Astrocyte (in vitro differentiated cells and primary cell): ENCODE measurements at regions not wholly inside any gene's neighbourhood (a gene's known extent, or its start where the extent isn't known, plus 50 kb on each side); places are given as distances from the start of the nearest gene placed in this dataset.

Experiments used
- DNase-seq: peaks from one replicate; pipeline ENCODE4 v3.0.0-alpha.2; 2010; ENCODE audit warnings: low read depth
- FAIRE-seq: peaks from 2 replicates; lab custom pipeline; 2011; peaks lifted over from hg19 to GRCh38; lab: Jason Lieb, UNC
- H2AFZ ChIP-seq: 2 replicates; pipeline ENCODE4 v1.6.0; 2012; ENCODE audit warnings: low read depth, low read length, inconsistent platforms
- H3K27ac ChIP-seq: 2 replicates; pipeline ENCODE4 v1.5.1; 2011; ENCODE audit warnings: low read depth, low read length, inconsistent platforms
- H3K27me3 ChIP-seq: 2 replicates; pipeline ENCODE4 v1.6.0; 2011; ENCODE audit warnings: low read length, inconsistent platforms; ENCODE audit not compliant: insufficient read depth
- H3K36me3 ChIP-seq: 2 replicates; pipeline ENCODE4 v1.5.1; 2011; ENCODE audit warnings: low read length, inconsistent platforms; ENCODE audit not compliant: insufficient read depth
- H3K4me1 ChIP-seq: 2 replicates; pipeline ENCODE4 v1.5.1; 2011; ENCODE audit warnings: low read length, inconsistent platforms; ENCODE audit not compliant: insufficient read depth
- H3K4me2 ChIP-seq: 2 replicates; pipeline ENCODE4 v1.6.0; 2012; ENCODE audit warnings: low read length, inconsistent platforms
- H3K4me3 ChIP-seq: 2 replicates; pipeline ENCODE4 v1.5.1; 2011; ENCODE audit warnings: low read depth, mild to moderate bottlenecking, low read length, inconsistent platforms; ENCODE audit not compliant: insufficient read depth
- H3K79me2 ChIP-seq: 2 replicates; pipeline ENCODE4 v1.6.0; 2012; ENCODE audit warnings: mild to moderate bottlenecking, low read length, inconsistent platforms; ENCODE audit not compliant: insufficient read depth
- H3K9ac ChIP-seq: 2 replicates; pipeline ENCODE4 v1.6.0; 2012; ENCODE audit warnings: mild to moderate bottlenecking, low read length, inconsistent platforms
- H3K9me3 ChIP-seq: 2 replicates; pipeline ENCODE4 v1.5.1; 2012; ENCODE audit warnings: low read depth, mild to moderate bottlenecking, low read length, inconsistent platforms; ENCODE audit not compliant: insufficient read depth
- H4K20me1 ChIP-seq: 2 replicates; pipeline ENCODE4 v1.6.0; 2012; ENCODE audit warnings: low read length, inconsistent platforms; ENCODE audit not compliant: insufficient read depth
- H3K27ac Mint-ChIP-seq: one replicate; pipeline ENCODE4 v1.8.0; 2021; ENCODE audit warnings: mild to moderate bottlenecking, mixed read lengths; ENCODE audit not compliant: unreplicated experiment
- H3K27me3 Mint-ChIP-seq: one replicate; pipeline ENCODE4 v1.8.0; 2021; ENCODE audit warnings: low read depth, mixed read lengths; ENCODE audit not compliant: unreplicated experiment
- H3K36me3 Mint-ChIP-seq: one replicate; pipeline ENCODE4 v1.8.0; 2021; ENCODE audit warnings: low read depth, mixed read lengths; ENCODE audit not compliant: unreplicated experiment
- H3K4me1 Mint-ChIP-seq: one replicate; pipeline ENCODE4 v1.8.0; 2021; ENCODE audit warnings: low read depth, mixed read lengths; ENCODE audit not compliant: unreplicated experiment
- H3K4me3 Mint-ChIP-seq: one replicate; pipeline ENCODE4 v1.8.0; 2021; ENCODE audit warnings: mild to moderate bottlenecking, moderate library complexity, mixed read lengths; ENCODE audit not compliant: unreplicated experiment
- H3K9me3 Mint-ChIP-seq: one replicate; pipeline ENCODE4 v1.8.0; 2021; ENCODE audit warnings: mild to moderate bottlenecking, mixed read lengths; ENCODE audit not compliant: unreplicated experiment
- CTCF ChIP-seq: IDR thresholded peaks from 2 replicates; pipeline ENCODE4 v1.5.1; 2011; ENCODE audit warnings: low read depth, mild to moderate bottlenecking, inconsistent platforms, low read length, moderate library complexity; ENCODE audit not compliant: insufficient read depth
- EZH2 ChIP-seq: IDR thresholded peaks from 2 replicates; pipeline ENCODE4 v1.6.1; 2012; ENCODE audit warnings: mild to moderate bottlenecking, low read length, inconsistent platforms; ENCODE audit not compliant: insufficient read depth

- no peak overlapping the region for H3K4me2 ChIP-seq
- H3K9me3 ChIP-seq = no peaks in the 10 kb centered on the region
- H3K4me3 ChIP-seq = no peak overlapping the region
- DNase-seq = no peak
- H3K27ac Mint-ChIP-seq = no peak overlapping the region
- no peaks in the 10 kb centered on the region for H3K4me1 ChIP-seq
- no peak for FAIRE-seq
- peaks cover 5% of the 10 kb centered on the region for H3K9me3 Mint-ChIP-seq
- peaks cover 3% of the 10 kb centered on the region for H3K27me3 Mint-ChIP-seq
- H3K27me3 ChIP-seq = no peaks in the 10 kb centered on the region
- TF ChIP-seq EZH2 (no peak), CTCF (no peak)
- H3K36me3 Mint-ChIP-seq = no peaks in the 10 kb centered on the region
- H3K4me1 Mint-ChIP-seq = no peaks in the 10 kb centered on the region
- H3K9ac ChIP-seq = no peak overlapping the region
- H3K4me3 Mint-ChIP-seq = no peak overlapping the region
- H3K79me2 ChIP-seq = no peaks in the 10 kb centered on the region
- no peaks in the 10 kb centered on the region for H4K20me1 ChIP-seq
- no peaks in the 10 kb centered on the region for H3K36me3 ChIP-seq
- no peak overlapping the region for H3K27ac ChIP-seq
- H2AFZ ChIP-seq = no peak overlapping the region
These were observed 51.4 kb upstream of the LGSN start for GRCh38 chr6:63371104-63371715.

- Mint-ChIP-seq H3K27ac (no peak overlapping the region), H3K9me3 (peaks cover 5% of the 10 kb centered on the region), H3K4me3 (no peak overlapping the region), H3K4me1 (no peaks in the 10 kb centered on the region), H3K27me3 (peaks cover 3% of the 10 kb centered on the region), H3K36me3 (no peaks in the 10 kb centered on the region)
- no peaks in the 10 kb centered on the region for H3K9me3 ChIP-seq
- no peak overlapping the region for H2AFZ ChIP-seq
- no peak for TF ChIP-seq EZH2
- no peak for TF ChIP-seq CTCF
- no peaks in the 10 kb centered on the region for H3K4me1 ChIP-seq
- FAIRE-seq = no peak
- H3K4me2 ChIP-seq = no peak overlapping the region
- H3K9ac ChIP-seq = no peak overlapping the region
- no peaks in the 10 kb centered on the region for H3K27me3 ChIP-seq
- DNase-seq = no peak
- H3K27ac ChIP-seq = no peak overlapping the region
- no peaks in the 10 kb centered on the region for H3K79me2 ChIP-seq
- H3K4me3 ChIP-seq = no peak overlapping the region
- no peaks in the 10 kb centered on the region for H3K36me3 ChIP-seq
- no peaks in the 10 kb centered on the region for H4K20me1 ChIP-seq
These were observed 53.3 kb upstream of the LGSN start for GRCh38 chr6:63372951-63373533.

DNA sequence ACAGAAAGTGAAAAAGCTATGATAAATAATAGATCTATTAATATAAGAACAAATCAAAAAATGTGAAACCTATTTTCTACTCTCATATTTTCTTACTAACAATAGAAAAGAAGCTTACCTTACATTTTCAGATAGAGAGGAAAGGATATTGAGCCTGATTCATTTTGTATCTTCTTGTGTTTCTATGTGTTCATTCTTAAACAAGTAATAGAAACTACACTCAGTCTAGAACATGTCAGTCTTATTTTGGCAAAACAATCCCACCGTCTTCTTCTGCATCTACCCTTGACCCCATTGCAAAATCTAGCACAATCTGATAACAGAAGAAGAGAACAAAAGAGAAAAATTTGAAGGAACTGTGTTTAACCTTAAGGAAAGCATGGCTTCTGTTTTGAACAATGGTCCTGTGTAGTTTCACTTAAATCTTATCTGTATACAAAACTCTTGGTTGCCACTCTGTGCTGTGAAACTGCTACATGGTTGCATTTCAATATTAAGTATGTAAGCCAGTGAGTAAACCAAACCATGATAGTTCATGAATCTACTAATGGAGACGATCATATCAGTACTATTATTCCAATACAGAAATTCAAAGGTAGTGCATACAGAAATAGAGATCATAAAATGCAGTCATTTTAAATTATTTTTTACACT, 69.5 kb upstream of the LGSN start:
- H4K20me1 ChIP-seq = no peaks in the 10 kb centered on the region
- H3K27ac Mint-ChIP-seq = no peak overlapping the region
- H3K36me3 ChIP-seq = no peaks in the 10 kb centered on the region
- FAIRE-seq = no peak
- no peaks in the 10 kb centered on the region for H3K27me3 Mint-ChIP-seq
- no peak for DNase-seq
- TF ChIP-seq CTCF (no peak), EZH2 (no peak)
- no peak overlapping the region for H3K9ac ChIP-seq
- H3K4me2 ChIP-seq = no peak overlapping the region
- peaks cover 4% of the 10 kb centered on the region for H3K9me3 ChIP-seq
- no peak overlapping the region for H3K4me3 Mint-ChIP-seq
- no peaks in the 10 kb centered on the region for H3K36me3 Mint-ChIP-seq
- no peak overlapping the region for H2AFZ ChIP-seq
- H3K4me3 ChIP-seq = no peak overlapping the region
- no peaks in the 10 kb centered on the region for H3K79me2 ChIP-seq
- H3K4me1 ChIP-seq = no peaks in the 10 kb centered on the region
- peaks cover 1% of the 10 kb centered on the region for H3K9me3 Mint-ChIP-seq
- H3K27ac ChIP-seq = no peak overlapping the region
- no peaks in the 10 kb centered on the region for H3K27me3 ChIP-seq
- no peaks in the 10 kb centered on the region for H3K4me1 Mint-ChIP-seq
